HEK293T (cell line): ENCODE measurements at regions not wholly inside any gene's neighbourhood (a gene's known extent, or its start where the extent isn't known, plus 50 kb on each side); places are given as distances from the start of the nearest gene placed in this dataset.

Source experiments
- CTCF ChIA-PET: fragments of 350-600 bp; formaldehyde crosslinking; extraction: SDS; loops from one replicate; lab custom pipeline; 2021; ENCODE audit warnings: antibody characterized with exemption, inconsistent platforms; lab: Yijun Ruan, JAX
- POLR2A ChIA-PET: fragments of 350-600 bp; formaldehyde crosslinking; extraction: SDS; loops from one replicate; lab custom pipeline; 2020; ENCODE audit warnings: antibody characterized with exemption, inconsistent platforms; lab: Yijun Ruan, JAX
- DNase-seq: peaks from one replicate; pipeline ENCODE4 v3.0.0; 2012; ENCODE audit warnings: mixed read lengths; ENCODE audit errors: extremely low spot score
- ARNT ChIP-seq: fragments of 450-650 bp; IDR thresholded peaks from 2 replicates; pipeline ENCODE4 v1.6.1; 2017; ENCODE audit warnings: mild to moderate bottlenecking
- BHLHE40 ChIP-seq: fragments of 450-650 bp; IDR thresholded peaks from 2 replicates; pipeline ENCODE4 v1.6.1; 2016; ENCODE audit warnings: mild to moderate bottlenecking, moderate library complexity, borderline replicate concordance
- CTBP1 ChIP-seq: fragments of 450-650 bp; IDR thresholded peaks from 2 replicates; pipeline ENCODE4 v1.6.1; 2016; ENCODE audit warnings: borderline replicate concordance
- ELF4 ChIP-seq: fragments of 450-650 bp; IDR thresholded peaks from 2 replicates; pipeline ENCODE4 v1.6.1; 2017; ENCODE audit warnings: antibody characterized with exemption
- FOXA1 ChIP-seq: fragments of 450-650 bp; IDR thresholded peaks from 2 replicates; pipeline ENCODE4 v1.6.1; 2016; ENCODE audit warnings: mild to moderate bottlenecking
- FOXK2 ChIP-seq: fragments of 450-650 bp; IDR thresholded peaks from 2 replicates; pipeline ENCODE4 v1.6.1; 2016; ENCODE audit warnings: mild to moderate bottlenecking
- FOXM1 ChIP-seq: fragments of 450-650 bp; IDR thresholded peaks from 2 replicates; pipeline ENCODE4 v1.6.1; 2017; ENCODE audit warnings: mild to moderate bottlenecking, borderline replicate concordance
- HDGF ChIP-seq: fragments of 450-650 bp; IDR thresholded peaks from 2 replicates; pipeline ENCODE4 v1.6.1; 2017; ENCODE audit warnings: antibody characterized with exemption, borderline replicate concordance
- L3MBTL2 ChIP-seq: fragments of 450-650 bp; conservative IDR thresholded peaks from 2 replicates; pipeline ENCODE4 v1.6.1; 2016; ENCODE audit warnings: mild to moderate bottlenecking
- LEF1 ChIP-seq: fragments of 450-650 bp; IDR thresholded peaks from 2 replicates; pipeline ENCODE4 v1.6.1; 2017; ENCODE audit warnings: mild to moderate bottlenecking, borderline replicate concordance
- NFRKB ChIP-seq: fragments of 450-650 bp; IDR thresholded peaks from 2 replicates; pipeline ENCODE4 v1.6.1; 2016; ENCODE audit warnings: mild to moderate bottlenecking, moderate library complexity
- SP1 ChIP-seq: fragments of 450-650 bp; IDR thresholded peaks from 2 replicates; pipeline ENCODE4 v1.6.1; 2017
- SUZ12 ChIP-seq: fragments of 450-650 bp; IDR thresholded peaks from 2 replicates; pipeline ENCODE4 v1.6.1; 2016; ENCODE audit warnings: mild to moderate bottlenecking
- TARDBP ChIP-seq: fragments of 450-650 bp; IDR thresholded peaks from 2 replicates; pipeline ENCODE4 v1.6.1; 2016
- ZNF384 ChIP-seq: fragments of 450-650 bp; IDR thresholded peaks from 2 replicates; pipeline ENCODE4 v1.6.1; 2016
- TF ChIP-seq, protein P1 (sequence below): fragments of 450-650 bp; IDR thresholded peaks from 2 replicates; pipeline ENCODE4 v1.6.1; 2016

GRCh38 chr11:131204282-131204681 is 166.1 kb upstream of the NTM start:
- ChIA-PET CTCF (no interaction called here), POLR2A (no interaction called here)
- no peak for DNase-seq
- TF ChIP-seq LEF1 (no peak), BHLHE40 (no peak), CTBP1 (no peak), TARDBP (no peak), SP1 (no peak), SUZ12 (no peak), ELF4 (no peak), NFRKB (no peak), ARNT (no peak), ZNF384 (no peak), FOXA1 (no peak), FOXM1 (no peak), L3MBTL2 (no peak), HDGF (no peak), FOXK2 (no peak)
- TF ChIP-seq, protein P1, sequence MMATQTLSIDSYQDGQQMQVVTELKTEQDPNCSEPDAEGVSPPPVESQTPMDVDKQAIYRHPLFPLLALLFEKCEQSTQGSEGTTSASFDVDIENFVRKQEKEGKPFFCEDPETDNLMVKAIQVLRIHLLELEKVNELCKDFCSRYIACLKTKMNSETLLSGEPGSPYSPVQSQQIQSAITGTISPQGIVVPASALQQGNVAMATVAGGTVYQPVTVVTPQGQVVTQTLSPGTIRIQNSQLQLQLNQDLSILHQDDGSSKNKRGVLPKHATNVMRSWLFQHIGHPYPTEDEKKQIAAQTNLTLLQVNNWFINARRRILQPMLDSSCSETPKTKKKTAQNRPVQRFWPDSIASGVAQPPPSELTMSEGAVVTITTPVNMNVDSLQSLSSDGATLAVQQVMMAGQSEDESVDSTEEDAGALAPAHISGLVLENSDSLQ: no peak

DNA sequence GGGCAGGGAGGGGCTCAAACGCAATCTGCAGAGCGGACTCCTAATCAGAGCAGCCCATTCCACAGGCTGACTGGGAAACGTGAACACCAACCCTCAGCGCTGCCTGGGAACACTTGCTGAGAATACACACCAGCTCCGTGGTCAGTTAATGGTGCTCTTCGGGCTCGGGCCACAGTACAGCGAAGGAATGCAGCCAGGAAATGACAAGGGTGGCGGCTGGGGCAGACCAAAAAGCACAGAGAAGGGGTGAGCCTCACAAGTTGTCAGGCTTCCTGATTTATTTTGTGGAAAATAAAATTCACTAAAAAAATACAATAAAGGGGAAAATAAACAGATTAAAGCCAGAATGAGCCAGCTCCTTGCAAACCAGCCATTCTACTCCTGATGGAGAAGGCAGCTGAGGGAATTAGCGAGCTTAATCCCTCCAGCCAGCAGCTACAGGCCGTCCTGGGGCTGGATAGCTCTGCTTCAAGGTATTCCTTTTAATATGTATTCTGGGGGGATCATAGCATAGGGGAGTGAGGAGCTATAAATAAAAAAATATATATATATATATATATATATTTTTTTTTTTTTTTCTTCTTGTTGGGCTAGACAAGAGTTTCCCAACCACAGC is 165.5 kb upstream of the NTM start:
- ChIA-PET CTCF (no interaction called here), POLR2A (no interaction called here)
- no peak for DNase-seq
- TF ChIP-seq ELF4 (no peak), ZNF384 (no peak), HDGF (no peak), NFRKB (no peak), L3MBTL2 (no peak), LEF1 (no peak), FOXA1 (no peak), TARDBP (no peak), CTBP1 (no peak), SP1 (no peak), BHLHE40 (no peak), FOXM1 (no peak), FOXK2 (no peak), ARNT (no peak), SUZ12 (no peak)
- TF ChIP-seq, protein P1: no peak

DNA sequence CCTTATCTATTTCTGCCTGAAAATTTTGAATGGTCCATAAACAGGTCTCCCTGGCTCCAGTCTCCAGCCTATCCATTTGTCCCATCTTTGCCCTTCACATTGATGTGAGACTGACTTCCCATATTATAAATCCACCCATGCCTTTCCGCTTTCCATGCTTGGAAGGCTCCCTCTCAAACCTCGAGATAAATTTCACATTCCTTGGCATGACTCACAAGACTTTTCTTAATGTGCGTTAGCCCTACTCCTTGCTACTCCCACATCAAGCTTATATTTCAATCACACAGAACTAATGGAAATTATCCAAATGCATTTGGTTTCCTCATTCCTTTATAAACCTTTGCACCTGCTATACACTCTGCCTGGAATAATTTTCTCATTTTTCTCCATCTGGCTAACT is 163.7 kb upstream of the NTM start:
- CTCF ChIA-PET: no interaction called here
- POLR2A ChIA-PET: no interaction called here
- no peak for DNase-seq
- no peak for TF ChIP-seq FOXK2
- no peak for TF ChIP-seq FOXM1
- TF ChIP-seq LEF1: no peak
- no peak for TF ChIP-seq NFRKB
- TF ChIP-seq FOXA1: no peak
- TF ChIP-seq SUZ12: no peak
- no peak for TF ChIP-seq TARDBP
- TF ChIP-seq SP1: no peak
- no peak for TF ChIP-seq L3MBTL2
- TF ChIP-seq CTBP1: no peak
- TF ChIP-seq ZNF384: no peak
- TF ChIP-seq HDGF: no peak
- TF ChIP-seq ELF4: no peak
- TF ChIP-seq BHLHE40: no peak
- TF ChIP-seq ARNT: no peak

- POLR2A ChIA-PET: no interaction called here
- no peak for DNase-seq
- CTCF ChIA-PET: no interaction called here
- TF ChIP-seq TARDBP (no peak), SUZ12 (no peak), FOXA1 (no peak), LEF1 (no peak)
- TF ChIP-seq, protein P1: no peak
Measured at GRCh38 chr11:131207901-131208300, 162.5 kb upstream of the NTM start.

GRCh38 chr11:131217313-131218310 is 152.8 kb upstream of the NTM start:
- no peak for TF ChIP-seq ZNF384
- TF ChIP-seq NFRKB: no peak
- no peak for TF ChIP-seq ARNT
- no peak for TF ChIP-seq HDGF
- TF ChIP-seq L3MBTL2: no peak
- TF ChIP-seq LEF1: no peak
- TF ChIP-seq FOXA1: no peak
- no peak for TF ChIP-seq TARDBP
- no peak for TF ChIP-seq FOXM1
- TF ChIP-seq SUZ12: no peak
- no peak for TF ChIP-seq SP1
- no peak for TF ChIP-seq CTBP1
- TF ChIP-seq, protein P1: no peak
- no peak for TF ChIP-seq FOXK2
- TF ChIP-seq ELF4: no peak
- TF ChIP-seq BHLHE40: no peak
- DNase-seq: no peak
- POLR2A ChIA-PET: no interaction called here
- CTCF ChIA-PET: no interaction called here
